HG02588 (cell line): ENCODE measurements at regions not wholly inside any gene's neighbourhood (a gene's known extent, or its start where the extent isn't known, plus 50 kb on each side); places are given as distances from the start of the nearest gene placed in this dataset.

Experiments used
- ATAC-seq: cut with Tn5 transposase; IDR thresholded peaks from one replicate; pipeline ENCODE4 v1.9.1; 2021; ENCODE audit warnings: mild to moderate bottlenecking, moderate library complexity; ENCODE audit not compliant: unreplicated experiment

- ATAC-seq = no peak
These were observed 216.8 kb upstream of the SGK1 start for GRCh38 chr6:134534708-134535149.

GRCh38 chr6:134533991-134534390, 216.1 kb upstream of the SGK1 start:
- ATAC-seq = no peak

- ATAC-seq = no peak
These were observed 215.0 kb upstream of the SGK1 start for GRCh38 chr6:134532694-134533624.

- no peak for ATAC-seq
These were observed 213.7 kb upstream of the SGK1 start for GRCh38 chr6:134531611-134532010.

- no peak for ATAC-seq
These were observed 213.3 kb upstream of the SGK1 start for GRCh38 chr6:134531188-134531551.

- ATAC-seq = no peak
These were observed 212.0 kb upstream of the SGK1 start for GRCh38 chr6:134529921-134530320.

- ATAC-seq = no peak
These were observed 211.4 kb upstream of the SGK1 start for GRCh38 chr6:134529305-134529704.

GRCh38 chr6:134527108-134527787, 209.3 kb upstream of the SGK1 start:
- no peak for ATAC-seq

- ATAC-seq = no peak
These were observed 207.4 kb upstream of the SGK1 start for GRCh38 chr6:134525190-134525868.

GRCh38 chr6:134523903-134524650, 206.2 kb upstream of the SGK1 start:
- ATAC-seq = no peak

- no peak for ATAC-seq
These were observed 205.1 kb upstream of the SGK1 start for GRCh38 chr6:134523051-134523450.

- ATAC-seq = no peak
These were observed 203.2 kb upstream of the SGK1 start for GRCh38 chr6:134521116-134521501.

- no peak for ATAC-seq
These were observed 202.5 kb upstream of the SGK1 start for GRCh38 chr6:134520181-134521115.

- ATAC-seq = peak; percentile 59
These were observed 201.6 kb upstream of the SGK1 start for GRCh38 chr6:134519465-134519864.

- no peak for ATAC-seq
These were observed 200.0 kb upstream of the SGK1 start for GRCh38 chr6:134517868-134518267.

GRCh38 chr6:134517145-134517658, 199.3 kb upstream of the SGK1 start:
- no peak for ATAC-seq

GRCh38 chr6:134516582-134516981, 198.7 kb upstream of the SGK1 start:
- ATAC-seq = no peak

- no peak for ATAC-seq
These were observed 198.1 kb upstream of the SGK1 start for GRCh38 chr6:134515986-134516385.

GRCh38 chr6:134512981-134513391, 195.1 kb upstream of the SGK1 start:
- no peak for ATAC-seq
